ENCODE measurements at regions not wholly inside any gene's neighbourhood (a gene's known extent, or its start where the extent isn't known, plus 50 kb on each side); places are given as distances from the start of the nearest gene placed in this dataset.

GRCh38 chr12:124622764-124623163 lies 55.4 kb upstream of the NCOR2 start:
- in situ Hi-C loops (cut with HindIII; ENCODE audit: low pct_unique_long_range_greater_than_20kb, low sequenced_read_pairs): no loop called here
- POLR2A ChIA-PET: no interaction called here

GRCh38 chr12:124622331-124622730 lies 54.9 kb upstream of the NCOR2 start:
- no TSS peak for BruUV-seq (replicated peaks)
- in situ Hi-C loops (cut with HindIII; ENCODE audit: low pct_unique_long_range_greater_than_20kb, low sequenced_read_pairs): no loop called here

More at GRCh38 chr12:124622764-124623163, 55.4 kb upstream of the NCOR2 start:
- no peak for TF ChIP-seq SIN3A (IDR thresholded peaks at IDR 0.05; ENCODE audit: borderline replicate concordance, insufficient read depth, low read depth, low read length)
- TF ChIP-seq CTCF (IDR thresholded peaks at IDR 0.05): no peak
- TF ChIP-seq POLR2AphosphoS5 (IDR thresholded peaks at IDR 0.05; ENCODE audit: low read depth, low read length): no peak
- no peak for TF ChIP-seq TCF7L2 (IDR thresholded peaks at IDR 0.05; ENCODE audit: low read depth, low read length)
- TF ChIP-seq REST (IDR thresholded peaks at IDR 0.05; ENCODE audit: insufficient read depth in 1 of 2, low read depth in 2 of 2, low read length in 1 of 2): no peak
- Histone ChIP-seq H3K36me3 (ENCODE audit: control insufficient read depth, insufficient read depth, low read length) (no peaks in the 10 kb centered on the region), H3K4me1 (ENCODE audit: control insufficient read depth, insufficient read depth, low read length) (peaks cover 10% of the 10 kb centered on the region), H3K9me3 (ENCODE audit: control insufficient read depth, insufficient read depth, low read depth, low read length) (no peaks in the 10 kb centered on the region), H3K27me3 (ENCODE audit: control insufficient read depth, insufficient read depth, low read length) (no peaks in the 10 kb centered on the region), H3K27ac (ENCODE audit: low read length) (no peak overlapping the region), H3K4me3 (ENCODE audit: low read depth in 2 of 2, low read length in 2 of 2) (no peak overlapping the region)
- ATAC-seq (0 out of 2 replicates have a peak, but pooled peaks have one; percentile 20), DNase-seq (ENCODE audit: low read depth, low spot score) (no peak)
- CTCF ChIA-PET: no interaction called here
- no TSS peak for BruUV-seq (replicated peaks)
- intact Hi-C loops (cut with micrococcal nuclease; ENCODE audit: unreplicated experiment): no loop called here

More at GRCh38 chr12:124622331-124622730, 54.9 kb upstream of the NCOR2 start:
- TF ChIP-seq POLR2AphosphoS5 (IDR thresholded peaks at IDR 0.05; ENCODE audit: low read depth, low read length) (no peak), CTCF (IDR thresholded peaks at IDR 0.05) (no peak), TCF7L2 (IDR thresholded peaks at IDR 0.05; ENCODE audit: low read depth, low read length) (no peak), SIN3A (IDR thresholded peaks at IDR 0.05; ENCODE audit: borderline replicate concordance, insufficient read depth, low read depth, low read length) (no peak), REST (IDR thresholded peaks at IDR 0.05; ENCODE audit: insufficient read depth in 1 of 2, low read depth in 2 of 2, low read length in 1 of 2) (no peak)
- POLR2A ChIA-PET: no interaction called here
- intact Hi-C loops (cut with micrococcal nuclease; ENCODE audit: unreplicated experiment): no loop called here
- H3K27ac ChIP-seq (ENCODE audit: low read length): no peak overlapping the region
- CTCF ChIA-PET: no interaction called here
- no peaks in the 10 kb centered on the region for H3K36me3 ChIP-seq (ENCODE audit: control insufficient read depth, insufficient read depth, low read length)
- H3K27me3 ChIP-seq (ENCODE audit: control insufficient read depth, insufficient read depth, low read length): no peaks in the 10 kb centered on the region
- H3K4me1 ChIP-seq (ENCODE audit: control insufficient read depth, insufficient read depth, low read length): peaks cover 10% of the 10 kb centered on the region
- DNase-seq (ENCODE audit: low read depth, low spot score) (no peak), ATAC-seq (no peak)
- H3K4me3 ChIP-seq (ENCODE audit: low read depth in 2 of 2, low read length in 2 of 2): no peak overlapping the region
- H3K9me3 ChIP-seq (ENCODE audit: control insufficient read depth, insufficient read depth, low read depth, low read length): no peaks in the 10 kb centered on the region

Measured in Panc1 (cell line).